ENCODE measurements at regions not wholly inside any gene's neighbourhood (a gene's known extent, or its start where the extent isn't known, plus 50 kb on each side); places are given as distances from the start of the nearest gene placed in this dataset.

DNA sequence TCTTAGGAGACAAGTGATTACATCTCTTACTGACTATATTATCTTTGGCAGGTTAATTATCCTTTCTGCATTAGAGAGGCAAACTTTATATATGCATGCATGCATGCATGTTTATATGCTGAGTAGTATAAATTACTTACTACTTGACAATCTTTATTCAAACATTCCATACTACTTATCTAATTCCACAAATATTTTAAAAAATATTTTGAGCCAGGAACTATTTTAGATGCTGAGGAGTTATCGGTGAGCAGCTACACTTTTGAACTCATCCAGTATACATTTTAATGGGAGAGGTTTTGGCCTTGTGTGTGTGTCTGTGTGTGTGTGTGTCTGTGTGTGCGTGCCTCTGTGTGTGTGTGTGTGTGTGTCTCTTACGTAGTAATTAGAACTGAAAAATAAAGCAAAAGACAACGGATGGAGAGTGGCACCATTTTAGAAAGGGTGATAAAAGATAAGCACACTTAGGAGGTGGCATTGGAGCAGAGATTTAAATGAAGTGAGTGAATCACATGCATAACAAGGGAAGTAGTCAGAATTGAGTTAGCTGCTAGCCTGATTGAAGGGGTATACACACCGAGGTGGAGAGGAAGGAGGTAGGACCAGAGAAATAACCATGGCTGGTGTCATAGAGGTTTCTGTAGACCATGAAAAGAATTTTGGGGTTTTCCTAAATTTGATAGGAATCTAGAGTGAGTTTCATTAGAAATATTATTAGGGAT, 1488.4 kb downstream of the MRPL39 start:
- Histone ChIP-seq H3K36me3 (no peaks in the 10 kb centered on the region), H3K4me3 (no peak overlapping the region), H3K27ac (no peak overlapping the region), H3K9me3 (no peaks in the 10 kb centered on the region), H3K4me1 (no peaks in the 10 kb centered on the region), H3K27me3 (ENCODE audit: low read depth) (no peaks in the 10 kb centered on the region)
- TF ChIP-seq, protein P1, sequence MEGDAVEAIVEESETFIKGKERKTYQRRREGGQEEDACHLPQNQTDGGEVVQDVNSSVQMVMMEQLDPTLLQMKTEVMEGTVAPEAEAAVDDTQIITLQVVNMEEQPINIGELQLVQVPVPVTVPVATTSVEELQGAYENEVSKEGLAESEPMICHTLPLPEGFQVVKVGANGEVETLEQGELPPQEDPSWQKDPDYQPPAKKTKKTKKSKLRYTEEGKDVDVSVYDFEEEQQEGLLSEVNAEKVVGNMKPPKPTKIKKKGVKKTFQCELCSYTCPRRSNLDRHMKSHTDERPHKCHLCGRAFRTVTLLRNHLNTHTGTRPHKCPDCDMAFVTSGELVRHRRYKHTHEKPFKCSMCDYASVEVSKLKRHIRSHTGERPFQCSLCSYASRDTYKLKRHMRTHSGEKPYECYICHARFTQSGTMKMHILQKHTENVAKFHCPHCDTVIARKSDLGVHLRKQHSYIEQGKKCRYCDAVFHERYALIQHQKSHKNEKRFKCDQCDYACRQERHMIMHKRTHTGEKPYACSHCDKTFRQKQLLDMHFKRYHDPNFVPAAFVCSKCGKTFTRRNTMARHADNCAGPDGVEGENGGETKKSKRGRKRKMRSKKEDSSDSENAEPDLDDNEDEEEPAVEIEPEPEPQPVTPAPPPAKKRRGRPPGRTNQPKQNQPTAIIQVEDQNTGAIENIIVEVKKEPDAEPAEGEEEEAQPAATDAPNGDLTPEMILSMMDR (IDR thresholded peaks at IDR 0.05), result no peak
- intact Hi-C loops (cut with DNase I), result no loop called here
- DNase-seq (no peak), ATAC-seq (no peak)

DNA sequence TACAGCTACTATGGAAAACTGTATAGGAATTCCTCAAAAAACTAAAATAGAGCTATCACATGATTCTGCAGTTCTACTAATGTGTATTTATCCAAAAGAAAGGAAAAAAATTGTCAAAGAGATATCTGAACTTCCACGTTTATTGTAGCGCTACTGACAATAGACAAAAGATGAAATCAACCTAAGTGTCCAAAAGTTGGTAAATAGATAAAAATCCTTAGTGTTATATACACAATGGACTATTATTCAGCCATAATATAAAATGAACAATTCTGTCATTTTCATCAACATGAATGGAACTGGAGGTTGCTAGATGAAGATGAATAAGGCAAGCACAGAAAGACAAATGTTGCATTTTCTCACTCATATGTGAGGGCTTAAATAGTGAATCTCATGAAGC, 1492.1 kb downstream of the MRPL39 start:
- H3K4me1 ChIP-seq, result no peaks in the 10 kb centered on the region
- DNase-seq, result no peak
- no peak overlapping the region for H3K4me3 ChIP-seq
- no peaks in the 10 kb centered on the region for H3K9me3 ChIP-seq
- no peaks in the 10 kb centered on the region for H3K36me3 ChIP-seq
- intact Hi-C loops (cut with DNase I), result no loop called here
- TF ChIP-seq, protein P1 (IDR thresholded peaks at IDR 0.05), result no peak
- no peak for ATAC-seq
- no peak overlapping the region for H3K27ac ChIP-seq
- H3K27me3 ChIP-seq (ENCODE audit: low read depth), result no peaks in the 10 kb centered on the region

DNA sequence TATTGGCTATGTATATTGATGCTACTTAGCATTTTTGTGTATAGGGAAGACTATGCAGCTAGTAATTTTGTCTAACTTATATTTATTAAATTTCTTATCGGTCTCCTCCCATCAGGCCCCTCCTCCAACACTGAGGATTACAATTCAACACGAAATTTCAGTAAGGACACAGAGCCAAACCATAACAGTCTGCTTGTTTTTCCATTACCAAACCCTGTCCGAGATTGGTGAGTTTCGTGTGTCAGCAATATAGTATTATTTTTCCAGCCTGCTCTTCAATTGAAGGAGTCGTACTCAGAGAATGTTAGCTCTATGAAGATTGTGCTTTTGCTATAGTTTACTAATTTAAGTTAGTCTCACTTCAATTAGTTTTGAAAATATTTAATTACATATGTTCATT, 1495.3 kb downstream of the MRPL39 start:
- DNase-seq (no peak), ATAC-seq (no peak)
- Histone ChIP-seq H3K4me1 (no peaks in the 10 kb centered on the region), H3K4me3 (no peak overlapping the region), H3K9me3 (no peaks in the 10 kb centered on the region), H3K27me3 (ENCODE audit: low read depth) (no peaks in the 10 kb centered on the region), H3K36me3 (no peaks in the 10 kb centered on the region), H3K27ac (no peak overlapping the region)
- intact Hi-C loops (cut with DNase I), result no loop called here
- TF ChIP-seq, protein P1 (IDR thresholded peaks at IDR 0.05), result no peak

DNA sequence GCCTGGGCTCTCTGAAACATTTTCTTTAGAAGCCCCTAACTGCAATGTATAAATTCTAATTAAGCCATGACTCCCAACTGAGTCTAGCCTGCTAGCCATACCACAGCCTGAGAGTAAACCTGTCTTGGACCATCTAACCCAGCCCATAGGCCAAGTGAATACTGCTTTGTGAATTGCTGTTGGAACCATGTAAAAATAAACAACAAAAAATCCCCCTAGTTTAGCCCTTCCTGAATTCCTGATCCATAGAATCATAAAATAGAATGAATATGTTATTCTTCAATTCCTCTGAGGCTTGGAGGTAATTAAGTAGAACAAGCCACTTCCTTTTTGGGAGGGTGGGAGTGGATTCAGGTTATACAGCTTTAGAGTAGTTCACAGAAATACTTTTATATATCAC, 1496.4 kb downstream of the MRPL39 start:
- H3K9me3 ChIP-seq, result no peaks in the 10 kb centered on the region
- intact Hi-C loops (cut with DNase I), result no loop called here

DNA sequence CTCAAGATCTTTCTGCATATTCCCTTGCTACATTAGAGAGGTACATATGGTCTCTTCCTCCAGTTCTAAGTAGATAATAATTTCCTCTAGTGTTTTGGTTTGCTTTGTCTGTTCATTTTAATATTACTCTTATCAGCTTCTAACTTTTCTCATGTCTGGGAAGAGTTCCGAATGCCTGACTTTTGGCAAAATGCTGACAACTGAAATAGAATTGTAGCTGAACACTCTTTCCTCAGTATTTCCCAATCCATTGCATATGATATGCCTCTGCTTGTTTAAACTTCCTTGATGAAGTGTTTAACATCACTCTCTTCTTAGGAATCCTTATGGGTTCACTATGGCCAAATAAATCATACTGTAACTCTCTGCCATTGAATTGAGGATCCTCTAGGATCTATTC, 1510.1 kb downstream of the MRPL39 start:
- DNase-seq (no peak), ATAC-seq (no peak)
- intact Hi-C loops (cut with DNase I), result no loop called here
- TF ChIP-seq, protein P1 (IDR thresholded peaks at IDR 0.05), result no peak
- H3K4me3 ChIP-seq, result no peak overlapping the region
- H3K4me1 ChIP-seq, result no peaks in the 10 kb centered on the region
- no peak overlapping the region for H3K27ac ChIP-seq
- no peaks in the 10 kb centered on the region for H3K27me3 ChIP-seq (ENCODE audit: low read depth)
- H3K9me3 ChIP-seq, result no peaks in the 10 kb centered on the region
- H3K36me3 ChIP-seq, result no peaks in the 10 kb centered on the region

More for the DNA sequence above, 1496.4 kb downstream of the MRPL39 start:
- no peaks in the 10 kb centered on the region for H3K36me3 ChIP-seq
- ATAC-seq (no peak), DNase-seq (no peak)
- H3K27me3 ChIP-seq (ENCODE audit: low read depth), result no peaks in the 10 kb centered on the region
- TF ChIP-seq, protein P1 (IDR thresholded peaks at IDR 0.05), result no peak
- no peak overlapping the region for H3K4me3 ChIP-seq
- H3K27ac ChIP-seq, result no peak overlapping the region
- no peaks in the 10 kb centered on the region for H3K4me1 ChIP-seq
